GM12878 (cell line): ENCODE measurements at regions not wholly inside any gene's neighbourhood (a gene's known extent, or its start where the extent isn't known, plus 50 kb on each side); places are given as distances from the start of the nearest gene placed in this dataset.

ENCODE experiments used
- CTCF ChIP-seq, 3 experiments: IDR thresholded peaks in 2 of 3; conservative IDR thresholded peaks in 1 of 3; 2 replicates each; pipeline ENCODE4 v1.5.1; 2011; ENCODE audit warnings: low read depth in 3 of 3, low read length in 3 of 3, mild to moderate bottlenecking in 3 of 3, control low read depth in 2 of 3, moderate library complexity in 2 of 3, inconsistent platforms in 1 of 3, mixed read lengths in 1 of 3; ENCODE audit not compliant: control insufficient read depth in 2 of 3, insufficient read depth in 1 of 3; ENCODE audit errors: extremely low read depth in 1 of 3
- ESRRA ChIP-seq: IDR thresholded peaks from 2 replicates; pipeline ENCODE4 v1.6.1; 2012; ENCODE audit warnings: mild to moderate bottlenecking, low read length, improper control_type of control experiment

DNA sequence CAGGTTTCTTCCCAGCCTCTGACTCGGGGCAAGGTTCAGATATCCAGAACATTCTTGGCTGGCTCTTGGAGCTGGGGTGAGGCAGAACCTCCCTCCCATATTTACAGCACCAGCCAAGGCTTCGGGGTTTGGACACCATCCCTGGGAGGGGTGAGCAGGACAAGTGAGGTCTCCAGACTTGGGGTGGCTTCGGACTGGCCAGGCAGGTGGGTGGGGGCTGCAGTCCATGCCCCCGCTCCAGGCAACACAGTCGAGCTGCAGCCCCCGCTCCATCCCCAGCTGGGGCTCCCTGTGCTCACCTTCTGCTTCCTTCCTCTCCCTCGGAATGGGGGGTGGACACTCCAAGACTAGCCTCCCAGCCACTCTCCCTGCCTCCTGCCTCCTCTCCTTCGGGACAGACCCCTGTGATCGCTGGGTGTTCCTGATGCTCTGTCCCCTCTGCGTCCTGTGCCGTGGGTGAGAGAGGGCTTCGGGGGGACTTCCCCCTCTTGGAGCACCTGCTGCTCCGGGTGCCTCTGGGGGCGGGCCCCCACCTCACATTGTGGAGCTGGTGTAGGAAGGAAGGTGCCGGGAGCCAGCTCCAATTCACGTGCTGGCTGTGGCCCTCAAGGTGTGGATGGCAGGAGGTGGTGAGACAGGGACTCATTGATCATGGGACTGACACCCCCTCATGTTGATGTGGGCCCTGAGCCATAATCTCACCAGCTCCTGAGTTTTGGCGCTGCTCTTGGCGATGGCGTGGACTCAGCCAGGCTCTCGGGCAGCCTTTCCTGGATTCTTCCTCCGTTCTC lies 189.2 kb downstream of the SEC14L1 start:
- TF ChIP-seq ESRRA (no peak), CTCF (IDR thresholded peaks at IDR 0.05 in 2 of 3, conservative IDR thresholded peaks at IDR 0.05 in 1 of 3; ENCODE audit: control insufficient read depth in 2 of 3, extremely low read depth in 1 of 3, insufficient read depth in 1 of 3, low read depth in 3 of 3, low read length in 3 of 3) (no peak)
